22Rv1 (cell line): ENCODE measurements at regions not wholly inside any gene's neighbourhood (a gene's known extent, or its start where the extent isn't known, plus 50 kb on each side); places are given as distances from the start of the nearest gene placed in this dataset.

ENCODE experiments used
- H3K27ac ChIP-seq: fragments of 450-650 bp; 2 replicates; pipeline ENCODE4 v1.5.1; 2017
- ZFX ChIP-seq: fragments of 450-650 bp; IDR thresholded peaks from 2 replicates; pipeline ENCODE4 v1.6.1; 2017; ENCODE audit warnings: antibody characterized with exemption, borderline replicate concordance
- TF ChIP-seq, protein P1 (sequence below): fragments of 450-650 bp; IDR thresholded peaks from 2 replicates; pipeline ENCODE4 v1.5.1; 2017; ENCODE audit warnings: mild to moderate bottlenecking

DNA sequence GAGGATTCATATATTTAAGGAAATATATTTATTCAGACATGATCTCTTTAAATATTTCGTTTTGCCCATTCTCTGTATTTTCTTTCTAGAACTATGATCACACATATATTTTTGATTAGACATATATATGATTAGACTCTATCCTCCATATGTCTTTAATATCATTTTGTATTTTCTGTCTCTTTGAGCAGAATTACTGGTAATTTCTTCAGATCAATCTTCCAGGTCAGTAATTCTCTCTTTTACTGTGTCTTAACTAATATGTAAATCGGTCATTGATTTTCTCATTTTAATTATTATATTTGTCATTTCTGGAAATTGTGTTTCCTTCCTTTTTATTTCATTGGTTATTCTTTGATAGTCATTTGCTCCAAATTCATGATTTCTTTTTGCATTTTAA, 586.2 kb downstream of the NR2F2 start:
- TF ChIP-seq, protein P1, sequence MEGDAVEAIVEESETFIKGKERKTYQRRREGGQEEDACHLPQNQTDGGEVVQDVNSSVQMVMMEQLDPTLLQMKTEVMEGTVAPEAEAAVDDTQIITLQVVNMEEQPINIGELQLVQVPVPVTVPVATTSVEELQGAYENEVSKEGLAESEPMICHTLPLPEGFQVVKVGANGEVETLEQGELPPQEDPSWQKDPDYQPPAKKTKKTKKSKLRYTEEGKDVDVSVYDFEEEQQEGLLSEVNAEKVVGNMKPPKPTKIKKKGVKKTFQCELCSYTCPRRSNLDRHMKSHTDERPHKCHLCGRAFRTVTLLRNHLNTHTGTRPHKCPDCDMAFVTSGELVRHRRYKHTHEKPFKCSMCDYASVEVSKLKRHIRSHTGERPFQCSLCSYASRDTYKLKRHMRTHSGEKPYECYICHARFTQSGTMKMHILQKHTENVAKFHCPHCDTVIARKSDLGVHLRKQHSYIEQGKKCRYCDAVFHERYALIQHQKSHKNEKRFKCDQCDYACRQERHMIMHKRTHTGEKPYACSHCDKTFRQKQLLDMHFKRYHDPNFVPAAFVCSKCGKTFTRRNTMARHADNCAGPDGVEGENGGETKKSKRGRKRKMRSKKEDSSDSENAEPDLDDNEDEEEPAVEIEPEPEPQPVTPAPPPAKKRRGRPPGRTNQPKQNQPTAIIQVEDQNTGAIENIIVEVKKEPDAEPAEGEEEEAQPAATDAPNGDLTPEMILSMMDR: no peak
- TF ChIP-seq ZFX: no peak

GRCh38 chr15:96924570-96924969, 594.1 kb downstream of the NR2F2 start:
- no peak overlapping the region for H3K27ac ChIP-seq
- TF ChIP-seq, protein P1: no peak
- no peak for TF ChIP-seq ZFX

More for the DNA sequence above, 586.2 kb downstream of the NR2F2 start:
- no peak overlapping the region for H3K27ac ChIP-seq

DNA sequence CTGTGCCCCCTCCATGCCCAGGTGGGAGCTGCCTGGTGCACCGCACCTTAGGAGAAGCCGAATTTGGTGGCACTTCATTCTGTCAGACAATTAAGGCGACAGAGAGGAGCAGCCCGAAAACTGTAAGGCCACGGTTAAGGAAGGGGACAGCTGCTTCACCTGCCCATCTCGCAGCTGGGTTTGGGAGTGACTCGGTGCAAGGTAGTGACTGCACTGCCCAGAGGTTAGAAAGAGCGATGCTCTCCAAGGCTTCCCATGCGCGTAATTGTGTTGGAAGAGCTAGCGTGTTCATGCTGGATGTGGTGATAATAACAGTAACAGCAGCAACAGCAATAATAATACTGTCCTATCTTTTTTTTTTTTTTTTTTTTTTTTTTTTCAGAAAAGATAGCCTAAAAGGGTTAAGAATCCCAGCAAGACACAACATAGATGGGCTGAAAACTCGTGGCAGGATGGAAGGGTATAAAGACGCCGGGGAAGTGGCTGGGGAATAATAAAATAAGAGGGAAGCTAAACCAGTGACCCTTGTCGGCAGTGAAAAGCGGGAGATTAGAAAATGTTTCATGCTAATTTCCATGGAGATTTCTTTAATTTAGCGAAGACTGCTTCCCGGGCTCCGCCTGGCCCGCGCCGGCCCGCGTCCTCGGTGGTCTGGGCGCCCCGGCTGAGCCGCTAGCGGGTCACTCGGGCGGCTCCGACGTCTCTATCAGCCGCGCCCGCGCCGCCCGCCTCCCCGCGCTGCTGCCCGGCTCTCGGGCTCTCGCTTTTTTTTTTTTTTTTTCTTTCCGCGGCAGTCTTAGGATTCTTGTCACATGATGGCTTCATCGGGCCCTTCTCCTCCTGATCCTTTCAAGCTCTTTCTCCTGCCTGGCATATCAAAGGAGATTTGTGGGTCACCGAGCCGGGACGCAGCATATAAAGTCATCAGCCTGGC, 617.1 kb downstream of the NR2F2 start:
- TF ChIP-seq ZFX: no peak
- TF ChIP-seq, protein P1: no peak
- H3K27ac ChIP-seq: no peak overlapping the region

DNA sequence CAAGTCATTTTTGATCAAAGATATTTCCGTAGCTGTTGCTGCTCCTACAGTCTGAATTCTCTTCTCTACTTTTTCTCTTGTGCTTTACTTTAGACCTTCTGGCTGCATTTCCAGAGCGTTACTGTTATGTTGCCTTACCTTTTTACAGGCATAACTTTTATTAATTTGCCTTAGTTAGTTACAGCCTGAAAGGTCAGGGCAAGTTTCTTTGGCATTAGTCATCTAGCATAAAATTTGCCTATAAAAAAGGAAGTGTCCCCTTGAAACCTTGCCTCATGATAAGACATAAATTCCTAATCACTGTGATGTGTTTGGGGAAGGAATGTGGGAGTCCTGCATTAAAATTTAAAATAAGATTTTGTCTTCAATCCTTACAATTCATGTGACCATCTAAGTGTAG, 618.5 kb downstream of the NR2F2 start:
- TF ChIP-seq ZFX: no peak
- TF ChIP-seq, protein P1: no peak
- no peak overlapping the region for H3K27ac ChIP-seq

DNA sequence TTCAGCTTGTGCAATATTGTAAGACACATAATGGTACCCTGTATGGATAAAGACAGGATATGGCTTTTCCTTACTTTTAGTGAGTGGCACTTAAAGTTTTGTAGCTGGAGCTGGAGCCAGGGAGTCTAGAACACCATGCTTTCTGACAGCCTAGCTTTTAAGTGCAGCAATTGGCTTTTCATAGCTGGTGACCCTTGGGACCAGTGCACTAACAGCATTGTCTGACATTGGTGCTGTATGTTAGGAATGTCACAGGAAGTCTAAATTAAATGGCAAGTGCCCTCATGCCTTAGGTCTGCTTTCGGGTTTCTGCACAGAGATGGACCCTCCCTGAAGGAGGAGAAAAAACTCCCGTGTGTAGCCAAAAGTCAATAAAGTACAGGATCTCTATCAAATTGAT, 628.2 kb downstream of the NR2F2 start:
- no peak overlapping the region for H3K27ac ChIP-seq
- TF ChIP-seq, protein P1: no peak
- no peak for TF ChIP-seq ZFX

GRCh38 chr15:96959501-96959900, 629.0 kb downstream of the NR2F2 start:
- no peak overlapping the region for H3K27ac ChIP-seq
- TF ChIP-seq ZFX: no peak
- TF ChIP-seq, protein P1: no peak
